Neuronal stem cell (in vitro differentiated cells): ENCODE measurements at regions not wholly inside any gene's neighbourhood (a gene's known extent, or its start where the extent isn't known, plus 50 kb on each side); places are given as distances from the start of the nearest gene placed in this dataset.

Experiments used
- DNase-seq: peaks from one replicate; pipeline ENCODE4 v3.0.0-alpha.2; 2013; ENCODE audit warnings: low spot score
- H2AFZ ChIP-seq: one replicate; pipeline ENCODE4 v1.6.1; 2013; ENCODE audit warnings: mild to moderate bottlenecking, low read length, inconsistent platforms
- H2AK5ac ChIP-seq: 2 replicates; pipeline ENCODE4 v1.6.1; 2013; ENCODE audit warnings: low read depth, mild to moderate bottlenecking, inconsistent platforms, low read length, moderate library complexity, mixed read lengths
- H2BK120ac ChIP-seq: 2 replicates; pipeline ENCODE4 v1.6.1; 2013; ENCODE audit warnings: low read depth, mild to moderate bottlenecking, inconsistent platforms, low read length, moderate library complexity, mixed read lengths
- H2BK12ac ChIP-seq: one replicate; pipeline ENCODE4 v1.6.1; 2013; ENCODE audit warnings: low read length, inconsistent platforms
- H2BK15ac ChIP-seq: 2 replicates; pipeline ENCODE4 v1.6.1; 2013; ENCODE audit warnings: mild to moderate bottlenecking, low read length, inconsistent platforms, mixed read lengths
- H2BK5ac ChIP-seq: one replicate; pipeline ENCODE4 v1.6.1; 2013; ENCODE audit warnings: inconsistent platforms, mild to moderate bottlenecking, low read length, moderate library complexity
- H3K14ac ChIP-seq: one replicate; pipeline ENCODE4 v1.6.1; 2013; ENCODE audit warnings: low read length, inconsistent platforms
- H3K18ac ChIP-seq: 2 replicates; pipeline ENCODE4 v1.6.1; 2013; ENCODE audit warnings: low read length, inconsistent platforms
- H3K23ac ChIP-seq: 2 replicates; pipeline ENCODE4 v1.6.1; 2013; ENCODE audit warnings: low read depth, mild to moderate bottlenecking, mixed read lengths, low read length, inconsistent platforms; ENCODE audit not compliant: poor library complexity
- H3K27ac ChIP-seq: replicated peaks from 3 replicates; pipeline ENCODE4 v1.5.1; 2013; ENCODE audit warnings: low read length, inconsistent platforms
- H3K27me3 ChIP-seq, 3 experiments: 2 replicates each; pipeline ENCODE4 v1.6.1; 2013; ENCODE audit warnings: low read length in 3 of 3, mild to moderate bottlenecking in 2 of 3, inconsistent platforms in 1 of 3, low read depth in 1 of 3, mixed read lengths in 1 of 3, moderate library complexity in 1 of 3; ENCODE audit not compliant: control insufficient read depth in 3 of 3, insufficient read depth in 3 of 3
- H3K36me3 ChIP-seq, 2 donors: replicated peaks in 1 of 2; 2 replicates each; pipeline ENCODE4 v1.6.1; 2013; ENCODE audit warnings: low read length in 2 of 2; ENCODE audit not compliant: control insufficient read depth in 2 of 2, insufficient read depth in 2 of 2
- H3K4ac ChIP-seq: 2 replicates; pipeline ENCODE4 v1.6.1; 2013; ENCODE audit warnings: inconsistent platforms, mild to moderate bottlenecking, low read length, moderate library complexity
- H3K4me1 ChIP-seq, 2 donors: 1 replicate in 1 of 2; 2 replicates in 1 of 2; pipeline ENCODE4 v1.6.1; 2013; ENCODE audit warnings: low read length in 2 of 2, low read depth in 1 of 2; ENCODE audit not compliant: control insufficient read depth in 2 of 2, insufficient read depth in 1 of 2
- H3K4me2 ChIP-seq: one replicate; pipeline ENCODE4 v1.6.1; 2013; ENCODE audit warnings: mild to moderate bottlenecking, low read length, inconsistent platforms; ENCODE audit not compliant: insufficient read depth, poor library complexity, severe bottlenecking
- H3K4me3 ChIP-seq, 2 donors: 2 replicates each; pipeline ENCODE4 v1.5.1; 2013; ENCODE audit warnings: low read length in 2 of 2, mild to moderate bottlenecking in 2 of 2, inconsistent platforms in 1 of 2, moderate library complexity in 1 of 2
- H3K79me1 ChIP-seq: one replicate; pipeline ENCODE4 v1.6.1; 2013; ENCODE audit warnings: low read depth, mild to moderate bottlenecking, inconsistent platforms, low read length, moderate library complexity
- H3K9ac ChIP-seq: one replicate; pipeline ENCODE4 v1.6.1; 2013; ENCODE audit warnings: mild to moderate bottlenecking, low read depth, low read length, inconsistent platforms; ENCODE audit not compliant: poor library complexity
- H3K9me3 ChIP-seq, 2 donors: replicated peaks in 1 of 2; 2 replicates each; pipeline versions ENCODE3 to v1.6.1; 2013; ENCODE audit warnings: low read length in 2 of 2, mild to moderate bottlenecking in 2 of 2, inconsistent platforms in 1 of 2, low read depth in 1 of 2, mixed read lengths in 1 of 2, moderate library complexity in 1 of 2; ENCODE audit not compliant: control insufficient read depth in 2 of 2, insufficient read depth in 1 of 2
- H4K8ac ChIP-seq: one replicate; pipeline ENCODE4 v1.6.1; 2013; ENCODE audit warnings: low read depth, mild to moderate bottlenecking, inconsistent platforms, low read length, moderate library complexity
- H4K91ac ChIP-seq: one replicate; pipeline ENCODE4 v1.6.1; 2013; ENCODE audit warnings: low read length, low read depth, mild to moderate bottlenecking, inconsistent platforms; ENCODE audit not compliant: poor library complexity
- WGBS, 2 donors: extraction: QIAGEN DNeasy Blood & Tissue Kit; methylation state at CpG; one replicate each; pipeline ENCODE4 v1.1.7; 2013; ENCODE audit warnings: missing lambda C conversion rate in 2 of 2, mixed read lengths in 1 of 2; ENCODE audit not compliant: insufficient read length in 2 of 2, insufficient replicate concordance in 1 of 2; ENCODE audit errors: extremely low coverage in 2 of 2; 5-methylcytosine and 5-hydroxymethylcytosine counted together

- Histone ChIP-seq H3K14ac (no peak overlapping the region), H3K23ac (no peak overlapping the region), H3K27ac (no peak overlapping the region), H3K4me3 (no peak overlapping the region), H2BK120ac (no peak overlapping the region), H2AK5ac (no peak overlapping the region), H3K18ac (no peak overlapping the region), H3K9me3 (peaks cover 0 to 2% of the 10 kb centered on the region in 2 donors), H2BK5ac (no peak overlapping the region), H3K36me3 (no peaks in the 10 kb centered on the region), H2AFZ (no peak overlapping the region), H4K8ac (no peak overlapping the region), H3K4ac (no peak overlapping the region), H3K4me1 (no peaks in the 10 kb centered on the region), H3K27me3 (no peaks in the 10 kb centered on the region), H3K79me1 (no peaks in the 10 kb centered on the region), H4K91ac (no peak overlapping the region), H3K9ac (no peak overlapping the region), H2BK15ac (no peak overlapping the region), H2BK12ac (no peak overlapping the region), H3K4me2 (no peak overlapping the region)
- WGBS, 2 donors, result no CpG with 5 or more reads among the region's 3 CpGs
- no peak for DNase-seq
Measured at GRCh38 chr20:52913650-52914387, 58.3 kb upstream of the TSHZ2 start.

GRCh38 chr20:52905241-52905994 lies 66.7 kb upstream of the TSHZ2 start:
- Histone ChIP-seq H2BK12ac (no peak overlapping the region), H3K4me1 (peaks cover 0 to 4% of the 10 kb centered on the region in 2 donors), H3K27ac (no peak overlapping the region), H3K4me3 (no peak overlapping the region), H3K14ac (no peak overlapping the region), H3K9ac (no peak overlapping the region), H3K23ac (no peak overlapping the region), H2AK5ac (no peak overlapping the region), H4K8ac (no peak overlapping the region), H3K27me3 (no peaks in the 10 kb centered on the region), H3K36me3 (no peaks in the 10 kb centered on the region), H2BK15ac (no peak overlapping the region), H3K79me1 (no peaks in the 10 kb centered on the region), H2AFZ (no peak overlapping the region), H3K18ac (no peak overlapping the region), H2BK5ac (no peak overlapping the region), H3K4me2 (no peak overlapping the region), H3K9me3 (no peaks in the 10 kb centered on the region), H3K4ac (no peak overlapping the region), H2BK120ac (no peak overlapping the region), H4K91ac (no peak overlapping the region)
- WGBS, 2 donors, result no CpG with 5 or more reads among the region's 8 CpGs
- no peak for DNase-seq

- H2BK15ac ChIP-seq, result no peak overlapping the region
- no peak overlapping the region for H3K27ac ChIP-seq
- H4K91ac ChIP-seq, result no peak overlapping the region
- no peak overlapping the region for H2BK120ac ChIP-seq
- no peaks in the 10 kb centered on the region for H3K27me3 ChIP-seq
- no peaks in the 10 kb centered on the region for H3K9me3 ChIP-seq
- H3K4ac ChIP-seq, result no peak overlapping the region
- H3K9ac ChIP-seq, result no peak overlapping the region
- H2BK5ac ChIP-seq, result no peak overlapping the region
- no peak overlapping the region for H2AFZ ChIP-seq
- H3K79me1 ChIP-seq, result no peaks in the 10 kb centered on the region
- H3K18ac ChIP-seq, result no peak overlapping the region
- H3K23ac ChIP-seq, result no peak overlapping the region
- H4K8ac ChIP-seq, result no peak overlapping the region
- WGBS, 2 donors, result no CpG with 5 or more reads among the region's 2 CpGs
- DNase-seq, result no peak
- H2BK12ac ChIP-seq, result no peak overlapping the region
- no peak overlapping the region for H2AK5ac ChIP-seq
- H3K14ac ChIP-seq, result no peak overlapping the region
- no peak overlapping the region for H3K4me2 ChIP-seq
- H3K4me1 ChIP-seq, result peaks cover 0 to 4% of the 10 kb centered on the region in 2 donors
- no peaks in the 10 kb centered on the region for H3K36me3 ChIP-seq
- H3K4me3 ChIP-seq, result no peak overlapping the region
Measured at GRCh38 chr20:52904837-52905236, 67.3 kb upstream of the TSHZ2 start.

- WGBS, 2 donors, result no CpG with 5 or more reads among the region's 5 CpGs
- no peak for DNase-seq
- Histone ChIP-seq H2AFZ (peak overlapping the region; percentile 38), H2BK5ac (no peak overlapping the region), H4K8ac (no peak overlapping the region), H3K27me3 (no peaks in the 10 kb centered on the region), H3K14ac (no peak overlapping the region), H3K27ac (no peak overlapping the region), H3K18ac (no peak overlapping the region), H3K23ac (no peak overlapping the region), H3K4me2 (no peak overlapping the region), H2BK120ac (no peak overlapping the region), H3K4ac (no peak overlapping the region), H3K79me1 (no peaks in the 10 kb centered on the region), H3K9ac (no peak overlapping the region), H3K36me3 (no peaks in the 10 kb centered on the region), H2BK12ac (no peak overlapping the region), H3K4me1 (peaks cover 5 to 6% of the 10 kb centered on the region in 2 donors), H3K4me3 (no peak overlapping the region), H2AK5ac (no peak overlapping the region), H3K9me3 (no peaks in the 10 kb centered on the region), H2BK15ac (no peak overlapping the region), H4K91ac (no peak overlapping the region)
Measured at GRCh38 chr20:52899041-52899608, 73.0 kb upstream of the TSHZ2 start.
